HL-60/S4 treated with phorbol 12-myristate 13-acetate at 8.2 ng/mL for 4 days and 3 days (cell line): ENCODE measurements at regions not wholly inside any gene's neighbourhood (a gene's known extent, or its start where the extent isn't known, plus 50 kb on each side); places are given as distances from the start of the nearest gene placed in this dataset.

Experiments
- in situ Hi-C: fragments of 300-500 bp; cut with MboI; formaldehyde crosslinking; loops from 2 replicates; pipeline ENCODE4 v1.15.0; 2022; ENCODE audit warnings: low sequenced_read_pairs

DNA sequence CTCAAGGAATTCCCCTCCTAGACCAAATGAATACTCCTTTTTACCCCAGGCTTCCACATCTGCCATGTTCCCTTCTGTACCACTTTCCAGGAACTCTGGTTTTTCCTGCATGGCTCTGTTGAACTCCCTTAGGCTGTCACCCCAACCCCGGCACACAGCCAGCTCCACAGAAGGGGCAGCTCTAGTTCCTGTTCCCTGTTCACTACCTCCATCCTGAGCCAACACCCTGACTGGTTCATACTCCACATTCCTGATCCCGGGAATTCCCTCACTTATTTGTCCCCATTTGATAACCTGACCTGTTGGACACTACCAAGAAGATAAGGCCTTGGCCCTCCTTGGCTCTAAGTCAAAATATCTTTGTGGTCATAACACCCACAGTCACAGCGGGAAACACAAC is 280.9 kb upstream of the RAB6C start:
- in situ Hi-C loops = no loop called here

DNA sequence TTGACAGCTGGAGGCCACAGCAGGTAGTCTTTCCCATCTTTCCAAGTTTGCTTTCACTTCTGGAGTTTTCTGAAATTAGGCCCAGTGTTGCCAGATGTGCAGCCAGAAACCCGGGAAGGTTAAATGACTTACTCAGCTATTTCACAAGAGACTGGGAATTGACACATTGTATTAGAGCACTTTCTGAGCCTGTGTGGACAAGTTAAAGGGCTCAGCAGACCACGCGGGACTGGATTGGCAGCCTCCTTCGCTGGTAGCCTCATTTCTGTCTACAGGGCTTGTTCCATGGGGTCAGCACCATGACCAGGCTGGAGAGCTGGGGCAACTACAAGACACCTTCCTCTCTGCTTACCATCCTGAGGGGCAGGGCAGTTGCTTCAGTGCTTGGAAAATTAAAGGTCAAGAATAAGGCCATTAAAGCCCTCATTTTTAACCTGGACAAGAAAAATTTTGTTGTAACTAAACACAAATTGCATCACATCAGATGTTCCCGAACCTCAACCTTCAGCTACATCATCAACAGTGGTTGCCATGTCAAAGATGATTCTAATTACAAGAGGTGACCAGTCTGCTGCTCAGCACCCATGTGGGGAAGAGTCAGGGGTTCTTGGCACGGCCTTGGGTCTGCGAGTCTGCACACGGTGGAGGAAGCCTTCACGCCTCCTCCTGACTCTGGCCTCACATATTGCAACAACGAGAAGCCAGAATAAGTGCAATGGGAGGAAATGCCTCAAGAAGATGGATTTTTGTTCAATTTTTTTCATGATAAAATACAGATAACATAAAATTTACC is 279.5 kb upstream of the RAB6C start:
- in situ Hi-C loops = no loop called here

DNA sequence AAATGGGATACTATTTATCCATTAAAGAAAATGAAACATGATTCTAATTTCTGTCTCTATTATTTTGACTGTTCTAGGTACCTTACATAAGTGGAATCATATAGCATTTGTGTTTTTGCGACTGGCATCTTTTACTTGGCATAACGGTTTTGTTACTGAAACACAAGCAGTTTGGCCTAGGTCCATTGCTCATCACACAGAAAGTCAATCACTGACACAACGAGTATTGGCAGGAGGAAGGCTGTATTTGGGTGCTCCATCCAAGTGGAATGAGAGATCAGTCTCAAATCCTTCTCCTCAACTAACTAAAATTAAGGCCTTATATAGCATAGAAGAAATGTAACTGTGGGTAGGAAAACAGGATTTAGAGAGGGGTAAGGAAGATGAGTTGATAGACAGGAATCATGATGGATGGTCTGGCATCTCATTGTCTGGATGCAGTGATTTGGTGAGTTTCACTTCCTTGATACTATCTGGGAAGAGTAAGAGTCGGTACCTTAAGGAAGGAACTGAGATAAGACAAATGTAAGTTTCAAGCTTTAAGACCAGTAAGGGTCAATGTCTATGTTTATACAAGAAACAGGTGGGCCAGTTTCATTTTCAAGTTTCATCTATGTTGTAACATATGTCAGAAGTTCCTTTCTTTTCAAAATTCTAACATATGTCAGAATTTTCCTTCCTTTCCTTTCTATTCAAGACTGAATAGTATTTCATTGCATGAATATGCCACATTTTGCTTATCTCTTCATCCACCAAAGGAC is 276.9 kb upstream of the RAB6C start:
- in situ Hi-C loops = no loop called here

DNA sequence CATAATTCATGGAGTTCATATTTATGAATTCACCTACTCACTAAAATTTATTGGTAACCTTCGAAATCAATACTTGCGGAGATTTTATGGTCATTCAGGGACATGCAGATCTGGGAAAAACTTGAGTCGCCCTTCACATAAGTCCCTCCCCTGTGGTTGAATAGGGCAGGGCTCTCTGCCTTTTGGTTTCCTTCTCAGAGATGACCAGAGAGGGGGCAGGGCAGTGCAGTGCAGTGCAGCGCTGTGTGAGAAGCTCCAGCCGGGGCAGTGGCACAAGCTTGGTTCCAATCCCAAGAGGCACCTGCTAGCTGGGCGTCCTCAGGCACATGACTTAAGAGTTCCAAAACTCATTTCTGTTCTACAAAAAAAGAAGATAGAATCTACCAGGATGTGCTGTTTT is 274.4 kb upstream of the RAB6C start:
- in situ Hi-C loops = no loop called here

DNA sequence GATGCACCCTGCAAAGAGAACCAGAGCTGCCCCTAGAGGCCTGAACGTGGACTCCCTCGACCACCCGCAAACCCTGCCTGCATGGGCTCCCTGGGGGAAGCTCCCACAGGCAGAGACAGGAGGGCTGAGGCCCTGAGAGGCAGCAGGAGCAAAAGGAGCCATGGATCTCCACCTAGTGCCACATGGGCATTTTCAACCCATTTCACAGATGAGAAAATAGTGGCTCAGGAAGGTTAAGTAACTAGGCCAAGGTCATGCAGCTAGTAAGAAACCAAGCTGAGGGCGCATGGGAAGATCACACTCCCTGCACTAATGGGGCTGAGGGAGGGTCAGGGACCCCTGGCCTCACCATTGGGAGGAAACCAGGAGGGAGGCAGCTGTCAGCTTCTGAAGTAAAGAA is 271.7 kb upstream of the RAB6C start:
- in situ Hi-C loops = no loop called here

DNA sequence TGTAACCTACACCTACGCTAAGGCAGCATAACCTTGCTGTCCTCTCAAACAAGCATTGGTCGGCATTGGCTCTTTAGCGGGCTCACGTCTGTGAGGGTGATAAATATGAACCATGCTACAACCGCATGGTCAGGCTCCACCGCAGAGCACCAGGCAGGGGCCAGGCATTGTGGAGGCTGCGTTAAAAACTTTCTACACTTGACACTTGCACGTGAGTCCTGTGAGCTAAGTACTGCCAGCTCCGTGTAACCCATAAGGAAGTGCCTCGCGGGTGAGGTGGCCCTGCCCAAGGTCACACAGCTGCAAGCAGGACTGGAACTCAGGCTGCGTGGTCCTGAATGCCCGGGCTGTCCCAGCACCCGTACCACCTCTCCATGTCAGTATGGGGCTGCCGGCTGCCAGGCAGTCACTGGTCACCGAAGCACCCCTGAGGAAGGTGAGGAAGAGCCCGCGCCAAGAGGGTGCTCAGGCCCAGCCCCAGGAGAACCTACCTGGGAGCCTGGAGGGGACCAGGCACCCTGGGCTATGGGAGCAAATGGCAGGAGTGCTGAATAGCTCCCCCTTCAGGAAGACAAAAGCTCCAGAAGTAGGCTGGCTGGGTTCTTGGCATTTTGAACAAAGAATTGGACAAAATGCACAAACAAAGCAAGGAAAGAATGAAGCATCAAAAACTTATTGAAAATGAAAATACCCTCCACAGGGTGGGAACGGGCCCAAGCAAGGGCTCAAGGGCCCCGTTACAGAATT is 271.1 kb upstream of the RAB6C start:
- in situ Hi-C loops = no loop called here

DNA sequence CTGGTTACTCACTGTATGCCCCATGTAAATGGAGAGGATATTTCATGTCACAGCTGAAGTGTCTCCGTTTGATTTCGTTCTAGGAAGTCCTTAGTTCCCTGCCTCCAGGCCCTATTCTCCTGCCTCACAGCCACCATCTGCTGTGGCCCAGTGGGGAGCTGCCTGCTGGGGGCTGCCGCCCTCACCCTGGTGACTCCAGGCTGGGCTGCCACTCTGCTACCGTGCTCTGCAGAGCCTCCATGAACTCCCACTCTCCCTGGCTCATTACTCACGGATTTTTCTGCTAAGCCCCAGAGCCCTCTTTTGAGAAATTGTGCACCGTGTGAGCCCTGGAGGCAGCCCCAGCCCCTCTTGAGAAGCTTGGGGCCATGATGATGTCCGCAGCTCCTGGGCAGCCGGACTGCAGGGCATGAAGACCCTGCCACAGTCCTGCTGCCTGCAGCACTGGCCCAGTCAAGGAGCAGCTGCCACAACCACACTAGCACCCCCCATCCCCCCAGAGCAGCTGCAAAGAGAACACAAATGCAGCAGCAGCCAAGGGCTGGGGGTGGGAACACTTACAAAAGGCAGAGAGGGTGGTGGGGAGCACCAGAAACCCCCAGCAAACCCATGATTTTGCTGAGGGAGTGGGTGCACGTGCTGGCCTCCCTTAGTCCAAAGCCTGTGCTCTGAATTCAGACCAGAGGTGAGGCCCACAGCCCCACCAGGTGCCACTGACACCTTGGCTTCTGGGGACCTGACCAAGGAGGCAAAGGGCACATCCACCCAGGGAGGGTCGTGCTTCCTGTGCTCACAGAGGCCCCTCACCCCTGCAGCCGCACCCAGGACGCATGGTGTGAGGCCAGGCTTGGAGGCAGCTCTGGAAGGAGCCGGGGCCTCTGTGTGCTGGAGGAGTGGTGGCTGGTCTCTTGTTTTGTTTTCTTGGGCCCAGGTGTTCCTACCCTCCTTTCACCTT is 270.2 kb upstream of the RAB6C start:
- in situ Hi-C loops = no loop called here

DNA sequence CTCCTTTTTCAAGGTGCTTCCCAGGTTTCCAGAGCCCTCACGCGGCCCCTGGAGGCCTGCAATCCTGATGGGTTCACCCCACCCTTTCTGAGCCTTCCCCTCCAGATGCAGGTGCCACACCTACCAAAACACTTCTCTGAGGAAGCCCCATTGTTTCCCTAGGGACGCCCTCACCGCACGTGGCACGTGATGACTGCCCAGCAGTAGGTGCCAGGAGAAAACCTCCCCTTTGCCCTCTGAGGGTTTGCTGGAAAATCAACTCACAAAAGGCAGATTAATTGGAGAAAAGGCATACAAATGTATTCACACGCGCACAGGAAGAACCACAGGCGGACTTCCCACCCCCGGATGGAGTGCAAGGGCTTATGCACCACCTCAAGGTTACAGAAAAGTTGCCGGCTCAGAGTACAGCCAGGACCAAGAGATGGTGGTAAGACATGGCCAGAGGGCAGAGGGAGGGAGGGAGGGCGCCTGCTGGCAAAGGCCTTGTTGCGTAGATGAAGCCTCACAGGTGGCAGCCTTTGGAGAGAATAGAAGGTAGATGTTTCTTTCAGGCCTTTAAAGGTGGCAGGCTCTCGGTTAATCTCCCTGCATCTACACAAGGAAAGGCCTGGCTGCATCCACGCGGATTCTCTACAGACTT is 269.4 kb upstream of the RAB6C start:
- in situ Hi-C loops = no loop called here

DNA sequence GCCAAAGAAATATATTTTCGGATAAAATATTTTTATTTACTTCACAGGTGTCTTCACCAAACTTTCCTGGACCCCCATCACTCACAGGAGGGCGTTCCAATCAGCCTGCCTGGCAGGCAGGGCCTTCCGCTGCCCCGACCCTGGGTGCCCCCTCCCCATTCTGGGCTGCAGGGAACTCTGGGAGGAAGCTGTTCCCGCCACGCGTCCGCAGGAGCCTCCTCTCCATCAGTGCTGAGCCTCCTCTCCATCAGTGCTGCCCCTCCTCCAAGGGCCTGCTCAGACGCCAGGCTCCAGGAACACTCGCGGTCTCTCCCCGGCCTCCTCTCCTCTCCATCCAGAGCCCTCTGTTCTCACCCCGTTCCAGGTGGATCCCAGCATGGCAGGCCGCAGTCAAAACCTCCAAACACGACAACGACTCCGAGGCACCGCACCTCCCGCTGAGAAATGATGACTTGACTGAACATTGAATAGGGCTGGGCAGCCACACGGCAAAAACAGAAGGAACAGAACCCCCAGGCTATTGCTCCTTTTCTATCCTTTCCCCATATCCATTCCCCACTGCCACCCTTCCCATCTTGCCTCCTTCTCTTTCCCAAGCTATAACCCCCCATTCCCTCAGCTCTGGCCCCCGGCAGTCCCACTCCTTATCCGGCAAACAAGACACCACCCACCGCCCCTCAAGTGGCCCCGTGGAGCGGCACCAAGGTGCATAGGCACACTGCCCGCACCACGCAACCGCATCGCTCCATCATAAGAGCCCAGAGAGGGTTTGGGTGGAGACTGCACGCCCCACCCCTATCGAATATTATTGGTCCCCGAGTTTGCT is 268.6 kb upstream of the RAB6C start:
- in situ Hi-C loops = no loop called here

DNA sequence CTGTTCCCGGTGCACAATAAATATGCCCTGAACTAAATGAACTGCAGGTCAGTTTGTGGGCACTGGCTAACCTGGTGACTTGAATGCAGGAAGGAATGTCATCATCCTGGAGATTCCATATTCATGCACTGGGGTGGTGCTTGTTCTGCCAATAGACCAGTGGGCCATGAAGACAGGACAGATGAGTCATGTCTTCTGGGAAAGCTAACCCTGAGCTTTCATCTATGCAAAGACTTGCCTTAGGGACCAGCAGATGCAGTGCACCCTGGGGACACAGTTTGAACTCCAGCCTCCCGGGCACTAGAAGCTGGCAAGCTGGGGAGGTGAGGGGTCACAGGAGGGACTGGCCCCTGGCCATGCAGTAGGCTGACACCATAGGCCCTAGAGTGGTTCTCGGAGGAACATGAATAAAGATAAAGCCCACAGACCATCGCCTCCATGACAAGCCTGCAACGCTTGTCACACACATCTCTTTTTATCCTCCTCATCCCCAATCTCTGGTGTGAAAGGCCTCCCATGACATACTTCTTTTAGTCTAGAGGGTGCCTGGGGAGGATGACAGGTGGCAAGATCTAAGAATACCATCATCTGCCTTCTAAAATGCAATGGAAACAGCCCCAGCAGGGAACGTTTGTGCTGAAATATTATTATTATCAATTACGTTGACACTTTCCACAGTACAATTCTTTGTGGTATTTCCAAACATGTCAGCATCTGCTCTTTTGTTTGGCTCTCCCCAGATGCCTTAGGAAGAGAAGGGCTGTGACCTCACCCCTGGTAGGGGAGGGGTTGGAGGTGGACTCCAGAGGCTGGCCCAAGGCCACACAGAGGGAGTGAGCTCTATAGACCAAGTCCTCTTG is 267.4 kb upstream of the RAB6C start:
- in situ Hi-C loops = no loop called here

DNA sequence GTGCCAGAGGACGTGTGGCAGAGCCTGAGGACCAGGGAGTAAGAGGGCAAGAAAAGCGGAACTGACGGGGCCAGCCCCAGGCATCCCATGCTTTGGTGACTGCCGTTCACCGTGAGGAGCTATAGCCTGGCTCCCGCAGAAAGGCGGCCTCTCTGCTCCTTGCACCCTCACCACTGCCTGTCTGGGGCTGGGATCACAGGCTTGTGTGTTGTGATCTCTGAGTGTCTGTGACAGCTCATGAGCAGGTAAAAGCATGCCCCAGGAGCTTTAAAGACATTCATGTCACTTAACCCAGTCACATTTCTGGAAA is 266.8 kb upstream of the RAB6C start:
- in situ Hi-C loops = no loop called here

DNA sequence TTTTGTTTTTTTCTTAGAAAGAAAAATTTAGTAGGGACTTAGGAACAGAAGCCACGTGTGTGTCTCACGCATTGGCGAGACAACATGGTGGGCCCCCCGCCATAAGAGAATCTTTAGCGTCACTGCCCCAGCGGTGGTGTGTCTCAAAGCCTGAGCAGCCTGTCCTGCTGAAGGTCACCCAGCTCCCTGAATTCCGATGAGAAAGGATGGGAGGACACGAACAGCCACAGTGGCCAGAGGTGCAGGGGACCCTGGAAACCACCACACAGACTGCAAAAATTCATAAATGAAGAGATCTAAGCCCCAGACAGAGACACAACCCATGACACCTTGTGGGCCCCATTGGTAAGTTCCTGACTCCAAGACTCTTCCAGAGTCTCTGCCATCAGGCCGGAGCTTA is 266.1 kb upstream of the RAB6C start:
- in situ Hi-C loops = no loop called here

DNA sequence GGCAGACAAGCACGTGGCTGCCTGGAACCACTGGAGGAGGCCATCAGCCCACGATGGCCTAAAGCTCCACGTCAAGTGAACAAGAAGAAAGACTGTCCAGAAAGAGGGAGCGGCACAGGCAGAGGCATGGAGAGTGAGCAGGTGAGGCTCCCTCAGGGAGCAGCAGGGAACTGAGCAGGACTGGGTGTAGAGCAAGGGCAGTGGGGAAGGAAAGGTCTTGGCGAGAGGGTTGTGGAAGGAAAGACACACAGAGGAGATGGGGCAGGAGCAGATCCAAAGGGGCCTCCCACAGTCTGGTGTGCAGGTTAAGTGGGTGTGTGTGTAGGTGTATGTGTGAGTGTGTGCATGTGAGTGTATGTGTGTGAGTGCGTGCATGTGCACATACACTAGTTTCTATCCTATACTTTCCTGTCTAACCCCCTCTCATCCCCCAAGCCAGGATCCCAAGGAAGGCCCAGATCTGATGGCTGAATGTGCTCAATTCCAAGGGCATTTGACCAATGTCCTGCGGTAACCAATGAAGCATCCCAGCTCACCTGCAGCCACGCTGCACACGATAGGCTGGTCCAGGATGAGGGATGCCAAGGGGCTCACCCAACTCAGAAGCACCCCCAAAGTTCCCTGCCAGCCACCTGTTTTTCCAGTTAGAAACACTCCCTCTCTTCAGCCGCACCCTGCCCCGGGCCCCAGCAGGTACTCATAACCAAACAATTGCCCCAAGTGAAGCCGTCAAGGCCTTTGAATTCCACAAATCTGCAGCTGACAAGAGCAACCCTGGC is 262.5 kb upstream of the RAB6C start:
- in situ Hi-C loops = no loop called here

DNA sequence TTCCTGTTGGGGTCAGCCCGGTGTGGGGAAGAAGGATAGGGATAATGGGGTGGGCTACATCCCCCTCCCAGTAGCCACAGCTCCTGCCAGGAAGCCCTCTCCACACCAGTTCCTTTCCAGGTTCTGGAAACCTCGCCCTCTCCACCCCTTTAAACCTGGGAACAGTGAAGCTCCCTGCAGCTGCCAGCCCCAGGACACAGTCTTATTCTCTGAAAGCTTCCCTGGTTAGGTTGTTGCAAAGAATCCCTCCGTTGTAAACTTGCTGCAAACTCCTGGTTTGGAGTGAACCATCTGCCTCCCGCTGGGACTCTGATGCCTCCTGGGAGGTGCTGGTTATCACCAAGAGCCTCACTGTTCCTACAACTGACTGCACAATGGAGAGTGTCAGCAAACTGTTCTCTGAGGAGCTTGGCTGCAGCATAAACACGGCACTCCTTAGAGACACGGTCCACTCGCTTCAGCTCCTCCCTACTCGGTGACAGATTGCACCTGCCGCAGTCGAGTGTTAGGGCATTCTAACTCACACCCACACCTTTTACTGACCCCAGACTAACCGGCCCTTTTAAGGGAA is 261.8 kb upstream of the RAB6C start:
- in situ Hi-C loops = no loop called here

DNA sequence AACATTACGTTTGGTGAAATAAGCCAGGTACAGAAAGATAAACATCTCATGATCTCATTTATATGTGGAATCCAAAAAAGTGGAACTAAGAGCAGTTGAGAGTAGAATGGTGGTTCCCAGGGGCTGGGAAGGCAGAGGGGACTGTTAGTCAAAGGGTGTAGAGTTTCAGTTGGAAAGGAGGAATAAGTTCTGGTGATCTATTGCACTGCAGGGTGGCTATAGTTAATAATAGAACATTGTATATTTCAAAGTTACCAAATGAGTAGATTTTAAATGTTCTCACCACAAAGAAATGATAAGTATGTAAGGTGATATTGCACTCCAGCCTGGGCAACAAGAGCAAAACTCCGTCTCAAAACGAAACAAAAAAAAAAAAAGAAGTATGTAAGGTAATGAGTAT is 260.1 kb upstream of the RAB6C start:
- in situ Hi-C loops = no loop called here

DNA sequence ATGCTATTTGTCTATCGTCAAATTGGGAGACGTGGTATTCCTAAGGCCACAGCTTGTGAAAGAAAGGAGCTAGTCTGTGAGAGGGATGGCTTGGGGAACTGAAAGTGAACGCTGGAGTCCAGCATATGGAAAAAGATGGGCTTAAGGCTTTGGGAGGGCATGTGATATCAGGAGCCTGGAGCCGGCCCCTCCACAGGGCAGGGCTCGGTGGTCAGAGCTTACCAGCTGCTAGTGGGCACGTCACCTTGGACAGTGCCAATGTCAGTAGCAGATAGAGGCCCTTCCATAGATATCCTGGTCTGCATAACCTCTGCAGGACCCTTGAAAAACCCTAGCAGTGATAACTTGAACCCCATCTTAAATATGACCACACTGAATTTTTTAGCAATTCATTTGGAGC is 259.1 kb upstream of the RAB6C start:
- in situ Hi-C loops = no loop called here

DNA sequence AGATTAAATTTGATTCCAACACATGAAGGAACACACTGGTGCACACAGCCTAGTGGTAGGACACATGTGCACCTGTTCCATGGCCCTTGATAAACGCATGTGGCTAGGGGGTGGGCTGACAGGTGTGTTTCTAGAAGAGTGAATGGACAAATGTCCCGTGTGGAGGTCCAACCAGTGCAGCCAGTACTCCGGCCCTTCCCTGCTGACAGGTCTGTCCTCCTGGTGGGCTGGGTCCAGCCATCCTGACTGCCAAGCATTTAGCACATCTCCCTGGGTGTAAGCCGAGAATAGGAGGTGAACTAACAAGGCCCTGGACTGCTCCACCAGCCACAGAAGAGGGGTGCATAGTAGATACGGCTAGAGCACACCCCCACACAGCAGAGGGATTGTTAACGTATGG is 258.7 kb upstream of the RAB6C start:
- in situ Hi-C loops = no loop called here

DNA sequence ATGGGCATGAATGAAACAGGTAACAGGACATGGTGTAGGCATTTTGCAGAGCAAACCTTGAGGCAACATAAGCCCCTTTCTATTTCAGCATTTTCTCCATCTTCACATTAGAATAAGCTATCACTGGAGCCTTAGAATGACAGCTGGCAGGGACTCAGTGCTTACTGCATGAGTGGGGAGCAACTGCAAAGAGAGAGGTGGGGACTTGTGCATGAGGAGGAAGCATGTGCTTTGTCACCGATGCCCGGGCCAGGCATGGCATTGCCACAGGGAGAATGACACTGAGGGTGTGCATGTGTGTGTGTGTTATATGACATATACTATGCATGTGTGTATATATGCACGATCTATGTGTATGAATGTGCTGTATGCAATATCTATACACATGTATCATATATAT is 258.2 kb upstream of the RAB6C start:
- in situ Hi-C loops = no loop called here
